A549 (cell line): ENCODE measurements at regions not wholly inside any gene's neighbourhood (a gene's known extent, or its start where the extent isn't known, plus 50 kb on each side); places are given as distances from the start of the nearest gene placed in this dataset.
A peak's percentile ranks its signal among the peaks of the same experiment; 100 is the strongest.

Experiments
- ATAC-seq, 2 experiments: fragments of 200-7000 bp in 1 of 2; fragments of >200 bp in 1 of 2; cut with Nextera tagmentation in 1 of 2; cut with Tn5 transposase in 1 of 2; 3 replicates each; pipeline versions ENCODE4 v1.8.0 to v1.9.1; 2018 to 2020; ENCODE audit warnings: mild to moderate bottlenecking in 1 of 2, moderate library complexity in 1 of 2
- CTCF ChIA-PET: fragments of 300-600 bp; sonication (Branson Sonifier 250); formaldehyde crosslinking; extraction: SDS; loops from one replicate; lab custom pipeline; 2021; ENCODE audit warnings: antibody characterized with exemption, inconsistent platforms; lab: Yijun Ruan, JAX
- POLR2A ChIA-PET: fragments of 350-600 bp; formaldehyde crosslinking; extraction: SDS; loops from one replicate; lab custom pipeline; 2021; ENCODE audit warnings: antibody characterized with exemption, inconsistent platforms; lab: Yijun Ruan, JAX
- DNase-seq, 2 experiments: peaks; one replicate each; pipeline versions ENCODE4 v3.0.0 to v3.0.0-alpha.2; 2011 to 2016; ENCODE audit warnings: low read depth in 1 of 2, low spot score in 1 of 2
- FAIRE-seq: peaks from 2 replicates; lab custom pipeline; 2011; peaks lifted over from hg19 to GRCh38; lab: Jason Lieb, UNC
- H3K27ac ChIP-seq, 2 experiments: fragments of >200 bp; sonication (Bioruptor Twin); formaldehyde crosslinking; 3 replicates each; pipeline ENCODE4 v1.5.1; 2016 to 2017
- H3K4me1 ChIP-seq: fragments of >200 bp; sonication (Bioruptor Twin); formaldehyde crosslinking; 3 replicates; pipeline ENCODE4 v1.6.1; 2016
- H3K4me2 ChIP-seq: fragments of >200 bp; sonication (Bioruptor Twin); formaldehyde crosslinking; 3 replicates; pipeline ENCODE4 v1.6.1; 2016
- H3K4me3 ChIP-seq: fragments of >200 bp; sonication (Bioruptor Twin); formaldehyde crosslinking; 3 replicates; pipeline ENCODE4 v1.5.1; 2016
- H3K9me3 ChIP-seq: fragments of >200 bp; sonication (Bioruptor Twin); formaldehyde crosslinking; 3 replicates; pipeline ENCODE4 v1.6.1; 2016
- BHLHE40 ChIP-seq: IDR thresholded peaks from 2 replicates; pipeline ENCODE4 v1.6.1; 2012; ENCODE audit warnings: low read depth, low read length, inconsistent platforms
- CBX2 ChIP-seq: fragments of 200-600 bp; sonication (generic); IDR thresholded peaks from 2 replicates; pipeline ENCODE4 v1.6.1; 2016; ENCODE audit warnings: low read depth, mild to moderate bottlenecking, borderline replicate concordance
- CEBPB ChIP-seq, 2 experiments: fragments of >200 bp in 1 of 2; sonication (Bioruptor Twin) in 1 of 2; formaldehyde crosslinking in 1 of 2; IDR thresholded peaks; 2 replicates each; pipeline ENCODE4 v1.6.1; 2012 to 2016
- CHD2 ChIP-seq: fragments of 150-350 bp; IDR thresholded peaks from 2 replicates; pipeline ENCODE4 v1.6.1; 2014; ENCODE audit warnings: low read length; ENCODE audit not compliant: partially characterized antibody
- CHD4 ChIP-seq: fragments of 200-600 bp; sonication (generic); IDR thresholded peaks from 2 replicates; pipeline ENCODE4 v1.6.1; 2016; ENCODE audit warnings: antibody characterized with exemption, mild to moderate bottlenecking, borderline replicate concordance
- CTCF ChIP-seq: fragments of >200 bp; sonication (Bioruptor Twin); formaldehyde crosslinking; IDR thresholded peaks from 3 replicates; pipeline ENCODE4 v1.5.1; 2016
- ELK1 ChIP-seq: fragments of 150-350 bp; IDR thresholded peaks from 2 replicates; pipeline ENCODE4 v1.6.1; 2014; ENCODE audit warnings: low read depth, mild to moderate bottlenecking, low read length
- EP300 ChIP-seq, 2 experiments: fragments of >200 bp; sonication (Bioruptor Twin); formaldehyde crosslinking; IDR thresholded peaks; 2 replicates in 1 of 2; 3 replicates in 1 of 2; pipeline ENCODE4 v1.6.1; 2016 to 2017
- ESRRA ChIP-seq: fragments of 150-350 bp; IDR thresholded peaks from 2 replicates; pipeline ENCODE4 v1.6.1; 2014; ENCODE audit warnings: mild to moderate bottlenecking, low read length, borderline replicate concordance
- FOSB ChIP-seq: fragments of 250-450 bp; sonication (Bioruptor Pico); IDR thresholded peaks from 2 replicates; pipeline ENCODE4 v1.5.0; 2020; ENCODE audit warnings: mild to moderate bottlenecking, moderate library complexity
- FOSL2 ChIP-seq, 2 experiments: fragments of 450-650 bp in 1 of 2; fragments of >200 bp in 1 of 2; sonication (Bioruptor Twin) in 1 of 2; formaldehyde crosslinking; IDR thresholded peaks; 2 replicates each; pipeline versions ENCODE4 v1.5.0 to v1.6.1; 2016 to 2020; ENCODE audit warnings: mild to moderate bottlenecking in 1 of 2, moderate library complexity in 1 of 2
- GATA3 ChIP-seq: IDR thresholded peaks from 2 replicates; pipeline ENCODE4 v1.6.1; 2012; ENCODE audit warnings: borderline replicate concordance
- HOXB5 ChIP-seq: fragments of 250-450 bp; sonication (Bioruptor Pico); IDR thresholded peaks from 2 replicates; pipeline ENCODE4 v1.5.0; 2020; ENCODE audit warnings: mild to moderate bottlenecking, moderate library complexity
- JUN ChIP-seq, 2 experiments: fragments of >200 bp; sonication (Bioruptor Twin); formaldehyde crosslinking; IDR thresholded peaks; 2 replicates in 1 of 2; 3 replicates in 1 of 2; pipeline ENCODE4 v1.6.1; 2016 to 2017
- KDM1A ChIP-seq: fragments of 200-600 bp; sonication (generic); IDR thresholded peaks from 2 replicates; pipeline ENCODE4 v1.6.1; 2016; ENCODE audit warnings: low read depth, mild to moderate bottlenecking
- MAZ ChIP-seq: fragments of 150-350 bp; IDR thresholded peaks from 2 replicates; pipeline ENCODE4 v1.6.1; 2014; ENCODE audit warnings: antibody characterized with exemption, low read depth, low read length, borderline replicate concordance
- NFE2L2 ChIP-seq: fragments of 150-350 bp; conservative IDR thresholded peaks from 2 replicates; pipeline ENCODE4 v1.6.1; 2014; ENCODE audit warnings: low read length
- PBX3 ChIP-seq: IDR thresholded peaks from 2 replicates; pipeline ENCODE4 v1.6.1; 2012
- POLR2AphosphoS2 ChIP-seq: conservative IDR thresholded peaks from 2 replicates; pipeline ENCODE4 v1.6.1; 2012; ENCODE audit warnings: low read length, improper control_type of control experiment, inconsistent platforms
- RAD21 ChIP-seq, 2 experiments: fragments of >200 bp in 1 of 2; sonication (Bioruptor Twin) in 1 of 2; formaldehyde crosslinking in 1 of 2; IDR thresholded peaks in 1 of 2; conservative IDR thresholded peaks in 1 of 2; 2 replicates in 1 of 2; 3 replicates in 1 of 2; pipeline ENCODE4 v1.6.1; 2012 to 2018; ENCODE audit warnings: inconsistent platforms in 1 of 2
- RARB ChIP-seq: fragments of 250-450 bp; sonication (Bioruptor Pico); IDR thresholded peaks from 2 replicates; pipeline ENCODE4 v1.8.0; 2021; ENCODE audit warnings: mild to moderate bottlenecking, moderate library complexity
- SMC3 ChIP-seq: fragments of >200 bp; sonication (Bioruptor Twin); formaldehyde crosslinking; IDR thresholded peaks from 3 replicates; pipeline ENCODE4 v1.6.1; 2018; ENCODE audit warnings: inconsistent platforms
- TFCP2L1 ChIP-seq: fragments of 250-450 bp; sonication (Bioruptor Pico); IDR thresholded peaks from 2 replicates; pipeline ENCODE4 v1.5.0; 2021; ENCODE audit warnings: mild to moderate bottlenecking
- USF2 ChIP-seq: fragments of 450-650 bp; IDR thresholded peaks from 2 replicates; pipeline ENCODE4 v1.6.1; 2014; ENCODE audit warnings: antibody characterized with exemption
- ZC3H11A ChIP-seq: fragments of 450-650 bp; IDR thresholded peaks from 2 replicates; pipeline ENCODE4 v1.6.1; 2014; ENCODE audit warnings: antibody characterized with exemption, mild to moderate bottlenecking
- ZNF302 ChIP-seq: fragments of 250-450 bp; sonication (Bioruptor Pico); IDR thresholded peaks from 2 replicates; pipeline ENCODE4 v1.9.0; 2021; ENCODE audit warnings: inconsistent platforms, mild to moderate bottlenecking, moderate library complexity
- WGBS: methylation state at CpG from one replicate; pipeline ENCODE4 v1.1.6; 2017; ENCODE audit errors: missing lambda C conversion rate; 5-methylcytosine and 5-hydroxymethylcytosine counted together
- TF ChIP-seq, protein P1 (sequence below): IDR thresholded peaks from 2 replicates; pipeline ENCODE4 v1.6.1; 2012
- TF ChIP-seq, protein P2 (sequence below): fragments of 200-600 bp; sonication (generic); IDR thresholded peaks from 2 replicates; pipeline ENCODE4 v1.6.1; 2016; ENCODE audit warnings: antibody characterized with exemption, mild to moderate bottlenecking, moderate library complexity

- DNase-seq (no peak), ATAC-seq (no peak), FAIRE-seq (no peak)
- no peaks in the 10 kb centered on the region for H3K9me3 ChIP-seq
- CTCF ChIA-PET = no interaction called here
- POLR2A ChIA-PET = no interaction called here
- H3K27ac ChIP-seq = no peak overlapping the region
- 73% methylated on average over 8 of the region's 8 CpGs for WGBS
- H3K4me1 ChIP-seq = peaks cover 27% of the 10 kb centered on the region
- TF ChIP-seq SMC3 = no peak
- no peak for TF ChIP-seq CHD4
- TF ChIP-seq FOSL2 (IDR thresholded peaks at IDR 0.05) = no peak
- TF ChIP-seq FOSL2 (CRISPR knock-in tag; IDR thresholded peaks at IDR 0.05) = no peak
- no peak overlapping the region for H3K4me2 ChIP-seq
- no peak overlapping the region for H3K4me3 ChIP-seq
Observed at GRCh38 chr12:28777603-28778365, 371.3 kb upstream of the FAR2 start.

- ATAC-seq (peak; percentile 95 to 99), FAIRE-seq (peak; percentile 86)
- POLR2A ChIA-PET = no interaction called here
- TF ChIP-seq ESRRA = no peak
- TF ChIP-seq MAZ = no peak
- no peak for TF ChIP-seq RARB
- TF ChIP-seq, protein P1, sequence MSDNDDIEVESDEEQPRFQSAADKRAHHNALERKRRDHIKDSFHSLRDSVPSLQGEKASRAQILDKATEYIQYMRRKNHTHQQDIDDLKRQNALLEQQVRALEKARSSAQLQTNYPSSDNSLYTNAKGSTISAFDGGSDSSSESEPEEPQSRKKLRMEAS = peak; percentile 67
- TF ChIP-seq USF2 = peak; percentile 62
- peak in 1 of 2 experiments; percentile 47; a peak in 2 of 5 replicates for TF ChIP-seq RAD21 (conservative IDR thresholded peaks at IDR 0.05 in 1 of 2, IDR thresholded peaks at IDR 0.05 in 1 of 2)
- TF ChIP-seq BHLHE40 = no peak
- no peak for TF ChIP-seq ELK1
- peak; percentile 57 to 86; a peak in 2 of 5 replicates for TF ChIP-seq JUN (IDR thresholded peaks at IDR 0.05)
- TF ChIP-seq CHD2 = no peak
- no peak for TF ChIP-seq CEBPB (IDR thresholded peaks at IDR 0.05)
- no peak for TF ChIP-seq CBX2
- no peak for TF ChIP-seq HOXB5
- TF ChIP-seq CHD4 = no peak
- TF ChIP-seq PBX3 = no peak
- TF ChIP-seq NFE2L2 = no peak
- no peak for TF ChIP-seq KDM1A
- TF ChIP-seq CTCF = no peak
- no peak for TF ChIP-seq TFCP2L1 (CRISPR knock-in tag)
- peak; percentile 75 to 91; a peak in 3 of 5 replicates for TF ChIP-seq EP300 (IDR thresholded peaks at IDR 0.05)
- no peak for TF ChIP-seq ZNF302 (CRISPR knock-in tag)
- TF ChIP-seq POLR2AphosphoS2 = no peak
- TF ChIP-seq, protein P2, sequence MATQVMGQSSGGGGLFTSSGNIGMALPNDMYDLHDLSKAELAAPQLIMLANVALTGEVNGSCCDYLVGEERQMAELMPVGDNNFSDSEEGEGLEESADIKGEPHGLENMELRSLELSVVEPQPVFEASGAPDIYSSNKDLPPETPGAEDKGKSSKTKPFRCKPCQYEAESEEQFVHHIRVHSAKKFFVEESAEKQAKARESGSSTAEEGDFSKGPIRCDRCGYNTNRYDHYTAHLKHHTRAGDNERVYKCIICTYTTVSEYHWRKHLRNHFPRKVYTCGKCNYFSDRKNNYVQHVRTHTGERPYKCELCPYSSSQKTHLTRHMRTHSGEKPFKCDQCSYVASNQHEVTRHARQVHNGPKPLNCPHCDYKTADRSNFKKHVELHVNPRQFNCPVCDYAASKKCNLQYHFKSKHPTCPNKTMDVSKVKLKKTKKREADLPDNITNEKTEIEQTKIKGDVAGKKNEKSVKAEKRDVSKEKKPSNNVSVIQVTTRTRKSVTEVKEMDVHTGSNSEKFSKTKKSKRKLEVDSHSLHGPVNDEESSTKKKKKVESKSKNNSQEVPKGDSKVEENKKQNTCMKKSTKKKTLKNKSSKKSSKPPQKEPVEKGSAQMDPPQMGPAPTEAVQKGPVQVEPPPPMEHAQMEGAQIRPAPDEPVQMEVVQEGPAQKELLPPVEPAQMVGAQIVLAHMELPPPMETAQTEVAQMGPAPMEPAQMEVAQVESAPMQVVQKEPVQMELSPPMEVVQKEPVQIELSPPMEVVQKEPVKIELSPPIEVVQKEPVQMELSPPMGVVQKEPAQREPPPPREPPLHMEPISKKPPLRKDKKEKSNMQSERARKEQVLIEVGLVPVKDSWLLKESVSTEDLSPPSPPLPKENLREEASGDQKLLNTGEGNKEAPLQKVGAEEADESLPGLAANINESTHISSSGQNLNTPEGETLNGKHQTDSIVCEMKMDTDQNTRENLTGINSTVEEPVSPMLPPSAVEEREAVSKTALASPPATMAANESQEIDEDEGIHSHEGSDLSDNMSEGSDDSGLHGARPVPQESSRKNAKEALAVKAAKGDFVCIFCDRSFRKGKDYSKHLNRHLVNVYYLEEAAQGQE = no peak
- no peak for TF ChIP-seq ZC3H11A
- TF ChIP-seq GATA3 = no peak; the same call in 1 of the 2 replicates
- no peak for TF ChIP-seq FOSB
- TF ChIP-seq SMC3 = peak; percentile 29; the same call in 1 of the 3 replicates
Observed at GRCh38 chr12:28780096-28780495, 369.0 kb upstream of the FAR2 start.

More at GRCh38 chr12:28780096-28780495, 369.0 kb upstream of the FAR2 start:
- peak overlapping the region; percentile 55 for H3K4me2 ChIP-seq
- 45% methylated on average over 2 of the region's 2 CpGs for WGBS
- no peak overlapping the region for H3K4me3 ChIP-seq
- peak overlapping the region; percentile 81 to 87 for H3K27ac ChIP-seq
- CTCF ChIA-PET = interaction anchor here (0.6 kb wide), 3 partner anchors 59 to 1055 kb away, joined by 3 read pairs; no protein-coding TSS in a partner anchor
- no peaks in the 10 kb centered on the region for H3K9me3 ChIP-seq
- H3K4me1 ChIP-seq = peaks cover 27% of the 10 kb centered on the region
- peak; percentile 38 to 88 for DNase-seq
